NCI-H2171 (cell line): ENCODE measurements at regions not wholly inside any gene's neighbourhood (a gene's known extent, or its start where the extent isn't known, plus 50 kb on each side); places are given as distances from the start of the nearest gene placed in this dataset.
"Not testable (repeated sequence)": the region's sequence is repeated elsewhere in the genome, so short reads cannot be mapped to it uniquely, and the experiment has no call there.

ENCODE experiments used
- DNase-seq: peaks from one replicate; lab custom pipeline; 2025; lab: John Stamatoyannopoulos, UW

- DNase-seq = no peak
These were observed 547.6 kb downstream of the TBC1D32 start for GRCh38 chr6:120786682-120787081.

DNA sequence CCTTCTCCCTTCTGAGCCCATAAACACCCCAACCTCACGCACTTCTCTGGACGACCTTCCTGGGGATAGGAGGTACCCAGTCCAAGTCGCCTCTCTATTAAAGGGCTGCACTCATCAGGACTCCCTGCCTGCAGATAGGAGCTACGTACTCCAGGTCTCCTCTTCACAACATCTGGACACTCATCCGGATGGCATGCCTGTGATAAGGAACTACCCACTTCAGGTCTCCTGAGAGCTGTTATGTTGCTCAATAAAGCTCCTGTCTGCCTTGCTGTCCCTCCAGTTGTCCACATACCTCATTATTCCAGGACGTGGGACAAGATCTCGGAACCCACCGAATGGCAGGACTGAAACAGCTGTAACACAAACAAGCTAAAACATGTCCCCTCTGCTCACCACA lies 548.0 kb downstream of the TBC1D32 start:
- no peak for DNase-seq

DNA sequence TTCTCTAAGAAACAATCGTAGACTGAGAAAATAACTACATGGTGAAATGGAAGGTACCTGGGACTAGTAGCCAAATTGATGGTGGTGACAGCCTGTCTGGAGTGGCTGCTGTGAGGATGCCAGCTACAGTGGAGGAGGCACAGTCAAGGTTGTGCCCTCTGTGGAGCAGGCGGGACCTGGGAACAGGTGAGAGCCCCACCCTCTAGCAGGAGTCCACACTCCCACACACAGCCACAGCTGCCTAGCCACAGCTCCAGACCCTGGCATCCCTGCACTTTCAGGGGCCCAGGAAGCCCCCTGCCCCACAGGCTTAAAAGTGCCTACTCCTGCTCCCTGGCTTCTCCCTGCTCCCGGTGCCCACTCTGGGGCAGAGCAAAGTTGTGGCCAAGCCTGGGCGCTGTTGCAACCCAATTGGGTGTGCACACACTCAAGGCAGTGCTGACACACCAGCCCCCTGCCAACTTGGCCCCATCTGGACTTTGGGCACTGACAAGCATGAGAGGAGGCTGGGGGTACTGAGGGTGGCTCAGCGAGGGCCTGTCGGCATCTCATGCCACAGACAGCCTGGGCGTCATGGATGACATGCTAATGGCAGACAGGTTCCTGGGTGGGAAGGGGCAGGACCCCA lies 548.7 kb downstream of the TBC1D32 start:
- DNase-seq = no peak

DNA sequence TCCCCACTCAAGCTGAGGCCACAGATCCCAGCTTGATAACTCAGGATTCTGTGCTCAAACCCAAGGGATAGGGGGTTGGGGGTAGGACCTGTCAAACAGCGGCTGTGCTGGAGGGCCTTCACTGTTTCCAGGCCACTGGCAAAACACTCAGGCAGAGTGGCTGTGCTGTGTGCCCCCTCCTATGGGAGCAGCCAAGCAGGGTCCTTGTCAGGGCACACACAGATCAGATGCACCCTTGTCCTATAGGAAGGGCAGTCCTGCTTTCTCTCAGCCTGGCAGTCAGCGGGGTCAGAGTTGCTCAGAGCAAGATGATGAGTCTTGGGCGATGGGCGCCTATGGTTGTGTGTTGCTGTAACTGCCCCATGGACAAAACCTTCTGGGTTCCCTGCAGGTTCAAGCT lies 554.8 kb downstream of the TBC1D32 start:
- DNase-seq = no peak

DNA sequence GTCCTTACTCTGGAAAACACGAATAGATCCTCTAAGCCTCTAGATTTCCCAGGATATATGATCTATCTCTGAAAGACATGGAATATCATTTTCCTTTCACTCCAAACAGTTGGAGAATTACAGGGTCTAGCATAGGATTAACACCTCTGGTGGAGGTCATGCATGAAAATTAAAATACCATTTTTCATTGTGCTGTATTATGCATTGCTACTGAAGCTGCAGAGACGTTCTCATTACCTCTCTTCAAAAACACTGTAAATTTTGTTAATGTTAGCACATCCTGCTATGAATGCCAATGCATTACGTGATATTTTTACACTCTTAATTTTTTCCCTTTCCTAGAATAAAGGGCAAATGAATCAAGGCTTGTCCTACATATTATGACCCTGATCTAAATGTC lies 558.6 kb downstream of the TBC1D32 start:
- DNase-seq = no peak

GRCh38 chr6:120774275-120774674 lies 560.0 kb downstream of the TBC1D32 start:
- no peak for DNase-seq

DNA sequence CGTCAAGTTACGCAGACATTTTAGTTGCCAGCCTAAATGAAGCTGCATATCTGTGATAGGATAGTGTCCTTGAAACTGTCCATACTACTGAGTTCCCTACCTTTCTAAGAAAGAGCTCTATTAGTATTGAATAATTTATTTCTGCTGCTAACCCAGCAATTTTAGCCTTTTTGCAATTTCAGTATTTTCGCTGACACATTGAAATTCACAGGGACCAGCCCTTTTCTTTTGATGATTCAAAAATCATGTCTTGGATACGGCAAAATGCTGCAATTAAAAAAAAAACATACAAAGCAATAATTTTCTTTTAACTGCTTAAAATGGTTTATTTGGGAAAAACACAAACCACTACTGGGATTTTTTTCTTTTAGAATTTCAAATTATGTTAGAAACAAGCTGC lies 563.3 kb downstream of the TBC1D32 start:
- DNase-seq = no peak

DNA sequence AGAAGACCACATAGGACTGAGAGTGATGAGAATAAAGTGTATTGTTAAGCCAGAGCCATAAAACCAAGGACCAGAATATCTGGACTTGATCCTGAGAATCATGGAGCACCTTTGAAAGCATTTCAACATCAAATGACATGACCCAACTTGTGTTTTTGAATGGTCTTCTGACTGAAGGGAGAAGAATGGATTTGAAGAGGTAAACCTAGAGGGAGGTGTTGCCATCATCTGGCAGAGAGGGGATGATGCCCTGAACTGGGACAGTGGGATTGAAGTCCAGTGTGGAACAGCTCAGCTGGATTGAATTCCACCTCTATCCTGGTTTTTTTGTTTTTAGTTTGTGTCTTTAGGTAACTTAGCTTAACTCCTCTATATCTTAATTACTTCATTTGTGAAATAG lies 570.0 kb downstream of the TBC1D32 start:
- no peak for DNase-seq

- no peak for DNase-seq
These were observed 574.7 kb downstream of the TBC1D32 start for GRCh38 chr6:120759570-120759969.

DNA sequence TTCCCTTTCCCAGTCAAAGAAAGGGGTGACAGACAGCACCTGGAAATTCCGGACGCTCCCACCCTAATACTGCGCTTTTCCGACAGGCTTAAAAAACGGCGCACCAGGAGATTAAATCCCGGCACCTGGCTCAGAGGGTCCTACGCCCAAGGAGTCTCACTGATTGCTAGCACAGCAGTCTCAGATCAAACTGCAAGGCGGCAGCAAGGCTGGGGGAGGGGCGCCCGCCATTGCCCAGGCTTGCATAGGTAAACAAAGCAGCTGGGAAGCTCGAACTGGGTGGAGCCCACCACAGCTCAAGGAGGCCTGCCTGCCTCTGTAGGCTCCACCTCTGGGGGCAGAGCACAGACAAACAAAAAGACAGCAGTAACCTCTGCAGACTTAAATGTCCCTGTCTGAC lies 585.7 kb downstream of the TBC1D32 start:
- DNase-seq = not testable (repeated sequence)

DNA sequence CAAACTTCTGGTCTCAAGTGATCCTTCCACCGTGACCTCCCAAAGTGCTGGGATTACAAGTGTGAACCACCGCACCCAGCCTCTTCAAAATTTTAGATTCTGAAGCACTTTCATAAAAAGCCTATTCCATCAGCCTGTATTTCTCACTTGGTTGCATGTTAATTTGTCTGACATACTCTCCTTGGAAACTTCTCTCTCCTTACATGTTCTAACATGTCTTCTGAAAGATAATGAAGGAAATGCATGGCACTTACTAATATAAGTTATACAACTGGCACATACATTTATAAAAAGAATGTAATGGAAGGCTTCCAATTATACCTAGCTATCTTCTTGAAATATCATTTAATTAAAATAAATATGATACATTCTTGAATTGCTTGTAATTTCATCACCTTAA lies 597.5 kb downstream of the TBC1D32 start:
- no peak for DNase-seq

DNA sequence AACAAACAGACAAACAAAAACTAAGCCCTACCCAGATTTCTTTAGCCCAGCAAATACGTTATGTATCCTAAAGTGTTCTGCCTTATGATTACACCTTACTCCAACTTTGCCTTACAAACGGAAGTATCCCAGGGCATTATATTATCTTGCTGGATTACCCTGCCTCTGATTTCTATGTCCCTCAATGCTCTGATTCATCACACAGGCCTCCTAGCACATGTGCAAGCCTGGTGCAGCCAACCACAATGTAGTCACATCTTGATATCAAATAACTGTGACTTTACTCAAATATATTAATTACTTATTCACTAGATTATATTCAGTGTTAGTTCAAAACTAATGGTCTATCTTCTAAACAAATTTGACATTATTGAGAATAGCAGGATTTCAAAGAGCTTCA lies 598.6 kb downstream of the TBC1D32 start:
- no peak for DNase-seq

DNA sequence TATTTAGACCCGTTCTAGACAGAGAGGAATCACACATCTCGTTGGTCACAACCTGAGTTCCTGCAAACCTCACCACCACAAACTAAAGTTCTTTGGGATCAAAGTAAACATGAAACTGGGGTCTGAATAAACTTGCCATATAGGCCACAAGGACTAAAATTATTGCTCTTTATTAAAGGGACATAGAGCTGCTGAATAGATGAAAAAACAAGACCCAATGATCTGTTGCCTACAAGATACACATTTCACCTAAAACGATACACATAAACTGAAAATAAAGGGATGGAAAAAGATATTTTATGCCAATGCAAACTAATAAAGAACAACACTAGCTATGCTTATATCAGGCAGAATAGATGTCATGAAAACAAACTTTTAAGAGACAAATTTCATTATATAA lies 623.0 kb downstream of the TBC1D32 start:
- DNase-seq = no peak

GRCh38 chr6:120700001-120700400 lies 634.3 kb downstream of the TBC1D32 start:
- DNase-seq = no peak

DNA sequence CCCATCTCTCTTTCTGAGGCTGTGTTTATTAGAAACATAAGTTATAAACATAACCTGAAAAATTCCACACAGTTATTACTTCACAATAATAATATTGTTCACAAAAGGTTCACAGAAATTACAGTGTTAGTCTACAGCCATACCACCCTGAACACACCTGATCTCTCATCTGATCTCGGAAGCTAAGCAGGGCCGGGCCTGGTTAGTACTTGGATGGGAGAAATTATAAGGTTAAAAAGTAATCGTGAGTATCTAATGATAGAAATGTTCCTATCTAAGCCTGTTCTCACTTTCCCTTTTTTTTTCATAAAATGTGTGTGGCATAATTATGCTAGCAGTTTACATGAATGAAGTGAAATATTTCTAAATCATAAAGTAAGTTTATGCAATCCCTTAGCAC lies 647.8 kb downstream of the TBC1D32 start:
- DNase-seq = no peak

GRCh38 chr6:120682145-120682544 lies 652.1 kb downstream of the TBC1D32 start:
- DNase-seq = no peak

DNA sequence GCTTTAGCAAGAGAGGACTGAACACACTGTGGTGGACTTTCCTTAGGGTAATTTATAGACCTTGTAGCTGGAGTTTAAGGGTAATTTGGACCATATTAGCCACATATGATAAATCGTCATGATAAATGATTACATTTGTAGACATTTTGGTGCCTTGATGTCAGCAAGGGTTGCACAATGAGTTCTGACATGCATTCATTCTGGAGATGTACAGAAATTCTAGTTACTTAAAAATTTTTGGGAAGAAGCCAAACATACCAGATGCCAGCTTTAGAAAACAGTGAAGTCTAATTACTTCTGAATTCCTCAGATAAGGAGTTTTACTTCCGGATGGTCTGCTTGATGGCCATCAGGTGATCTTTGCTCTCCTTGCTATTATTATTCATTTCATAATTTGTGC lies 653.1 kb downstream of the TBC1D32 start:
- no peak for DNase-seq

GRCh38 chr6:120675886-120676285 lies 658.4 kb downstream of the TBC1D32 start:
- DNase-seq = no peak

- no peak for DNase-seq
These were observed 662.8 kb downstream of the TBC1D32 start for GRCh38 chr6:120671519-120671918.

DNA sequence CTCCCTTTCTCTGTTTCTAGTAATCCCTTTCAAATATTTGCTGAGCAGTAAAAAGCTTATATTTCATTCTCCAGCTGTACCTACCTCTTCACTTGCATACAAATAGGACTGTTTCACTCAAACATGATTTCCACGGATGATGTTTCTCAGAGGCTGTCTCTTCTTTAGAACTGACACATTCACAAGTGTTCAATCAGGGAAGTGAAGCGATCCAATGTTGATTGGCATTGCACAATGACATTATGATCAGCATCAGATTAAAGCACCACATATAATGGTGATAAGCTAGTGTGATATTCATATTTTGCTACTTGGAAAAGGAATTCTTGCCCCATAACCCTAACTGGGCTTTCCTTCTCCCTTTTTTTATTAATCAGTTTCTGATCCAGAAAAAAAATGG lies 681.8 kb downstream of the TBC1D32 start:
- DNase-seq = no peak

DNA sequence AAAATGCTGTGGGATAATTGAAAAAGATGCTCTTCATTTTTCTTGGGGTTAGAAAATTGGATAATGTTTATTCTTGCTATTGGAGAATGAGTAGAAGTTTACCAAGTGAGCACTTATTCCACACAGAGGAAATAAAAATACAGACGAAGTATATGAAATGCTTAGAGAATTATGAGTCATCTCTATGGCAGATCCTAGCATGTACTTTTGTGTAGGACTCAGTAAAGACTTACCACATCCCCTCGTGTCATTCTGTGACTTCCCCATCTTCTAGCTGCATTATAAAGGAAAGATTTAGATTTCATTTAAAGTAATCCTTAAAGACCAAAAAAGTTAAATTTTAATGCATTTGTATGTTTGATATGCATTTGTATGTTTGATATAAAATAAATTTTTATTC lies 685.6 kb downstream of the TBC1D32 start:
- DNase-seq = no peak

DNA sequence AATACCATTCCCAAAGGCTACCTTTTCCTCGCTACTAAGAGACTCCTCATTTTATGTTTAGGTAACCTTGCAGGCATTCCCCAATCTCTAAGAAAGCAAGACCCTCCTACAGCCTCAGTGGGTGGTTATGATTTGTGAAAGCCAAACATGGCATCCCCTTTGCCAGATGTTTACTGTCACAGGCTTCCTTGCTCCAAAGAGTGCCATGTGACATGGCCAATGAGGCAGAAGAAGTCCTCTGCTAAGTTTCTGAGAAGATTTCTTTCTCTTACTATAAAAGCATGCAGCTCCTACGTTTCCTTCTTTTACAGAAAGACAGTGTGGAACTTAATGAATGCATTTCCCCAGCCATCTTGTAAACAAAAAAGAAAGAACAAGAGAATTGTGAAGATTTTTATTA lies 688.2 kb downstream of the TBC1D32 start:
- DNase-seq = no peak

GRCh38 chr6:120632975-120633374 lies 701.3 kb downstream of the TBC1D32 start:
- DNase-seq = no peak

- DNase-seq = no peak
These were observed 706.7 kb downstream of the TBC1D32 start for GRCh38 chr6:120627612-120628011.

DNA sequence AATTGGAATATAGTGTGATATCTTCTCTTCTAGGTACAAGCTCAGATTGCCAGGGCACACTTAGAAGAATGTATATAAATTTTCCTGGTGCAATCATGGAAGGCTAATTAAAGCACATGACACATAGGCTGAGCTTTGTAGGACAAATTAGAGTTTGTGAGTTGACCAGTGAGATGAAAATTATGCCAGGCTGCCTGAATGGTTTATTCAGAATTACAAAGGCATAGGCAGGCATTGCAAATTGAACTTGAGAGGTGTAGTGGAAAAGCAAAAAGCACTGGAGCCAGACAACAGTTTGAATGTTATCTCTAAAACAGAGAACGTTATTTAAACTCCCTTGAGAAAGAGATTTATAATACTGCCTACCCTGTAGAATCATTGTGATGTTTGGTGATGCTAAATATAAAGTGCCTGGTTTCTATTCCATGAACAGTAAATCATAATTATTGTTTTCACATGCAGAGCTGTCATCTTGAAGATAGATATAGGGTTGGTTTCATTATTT lies 712.1 kb downstream of the TBC1D32 start:
- no peak for DNase-seq
